ENCODE measurements at regions not wholly inside any gene's neighbourhood (a gene's known extent, or its start where the extent isn't known, plus 50 kb on each side); places are given as distances from the start of the nearest gene placed in this dataset.

DNA sequence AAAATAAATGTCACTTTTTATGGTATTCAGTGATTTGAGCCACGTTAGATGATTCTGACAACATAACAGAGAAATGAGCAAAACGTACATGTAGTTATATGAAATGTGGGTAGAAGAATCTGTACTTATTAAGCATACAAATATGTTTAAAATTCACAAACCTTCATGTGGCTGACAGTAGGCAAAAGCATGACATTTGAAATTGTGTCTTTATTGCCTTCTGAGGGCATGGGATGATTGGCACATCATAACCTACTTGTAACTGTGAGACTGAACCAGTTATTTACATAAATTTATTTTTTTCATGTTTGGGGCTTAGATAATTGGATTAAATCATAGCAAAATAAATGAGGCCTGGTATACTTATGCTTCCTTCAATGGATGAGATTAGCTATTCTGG lies 202.2 kb downstream of the DNAJB9 start:
- no peak overlapping the region for H3K4me3 ChIP-seq (ENCODE audit: low read depth, low read length)
- TF ChIP-seq, protein P1, sequence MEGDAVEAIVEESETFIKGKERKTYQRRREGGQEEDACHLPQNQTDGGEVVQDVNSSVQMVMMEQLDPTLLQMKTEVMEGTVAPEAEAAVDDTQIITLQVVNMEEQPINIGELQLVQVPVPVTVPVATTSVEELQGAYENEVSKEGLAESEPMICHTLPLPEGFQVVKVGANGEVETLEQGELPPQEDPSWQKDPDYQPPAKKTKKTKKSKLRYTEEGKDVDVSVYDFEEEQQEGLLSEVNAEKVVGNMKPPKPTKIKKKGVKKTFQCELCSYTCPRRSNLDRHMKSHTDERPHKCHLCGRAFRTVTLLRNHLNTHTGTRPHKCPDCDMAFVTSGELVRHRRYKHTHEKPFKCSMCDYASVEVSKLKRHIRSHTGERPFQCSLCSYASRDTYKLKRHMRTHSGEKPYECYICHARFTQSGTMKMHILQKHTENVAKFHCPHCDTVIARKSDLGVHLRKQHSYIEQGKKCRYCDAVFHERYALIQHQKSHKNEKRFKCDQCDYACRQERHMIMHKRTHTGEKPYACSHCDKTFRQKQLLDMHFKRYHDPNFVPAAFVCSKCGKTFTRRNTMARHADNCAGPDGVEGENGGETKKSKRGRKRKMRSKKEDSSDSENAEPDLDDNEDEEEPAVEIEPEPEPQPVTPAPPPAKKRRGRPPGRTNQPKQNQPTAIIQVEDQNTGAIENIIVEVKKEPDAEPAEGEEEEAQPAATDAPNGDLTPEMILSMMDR (conservative IDR thresholded peaks at IDR 0.05; ENCODE audit: low read depth, low read length): no peak
- DNase-seq (ENCODE audit: low read depth): no peak

GRCh38 chr7:108777966-108778365 lies 208.3 kb downstream of the DNAJB9 start:
- H3K4me3 ChIP-seq (ENCODE audit: low read depth, low read length): no peak overlapping the region
- TF ChIP-seq, protein P1 (conservative IDR thresholded peaks at IDR 0.05; ENCODE audit: low read depth, low read length): no peak
- no peak for DNase-seq (ENCODE audit: low read depth)

DNA sequence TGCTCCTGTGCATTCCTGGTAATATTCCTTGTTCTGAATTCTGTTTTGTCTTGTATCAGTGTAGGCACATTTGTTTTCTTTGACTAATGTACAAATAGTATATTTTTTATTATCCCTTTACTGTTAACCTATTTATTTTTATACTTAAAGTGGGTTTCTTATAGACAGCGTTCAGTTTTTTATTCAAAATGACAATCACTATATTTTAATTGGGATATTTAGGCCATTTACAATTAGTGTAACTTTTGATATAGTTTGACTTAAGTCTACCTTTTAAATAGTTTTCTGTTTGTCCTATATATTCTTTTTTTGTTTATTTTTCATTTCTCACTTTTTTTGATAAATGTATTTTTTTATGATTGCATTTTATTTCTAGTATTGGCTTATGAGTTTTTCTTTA lies 219.8 kb downstream of the DNAJB9 start:
- TF ChIP-seq, protein P1 (conservative IDR thresholded peaks at IDR 0.05; ENCODE audit: low read depth, low read length): no peak
- DNase-seq (ENCODE audit: low read depth): no peak
- no peak overlapping the region for H3K4me3 ChIP-seq (ENCODE audit: low read depth, low read length)

- no peak for DNase-seq (ENCODE audit: low read depth)
- TF ChIP-seq, protein P1 (conservative IDR thresholded peaks at IDR 0.05; ENCODE audit: low read depth, low read length): no peak
- no peak overlapping the region for H3K4me3 ChIP-seq (ENCODE audit: low read depth, low read length)
Measured at GRCh38 chr7:108794466-108794865, 224.8 kb downstream of the DNAJB9 start.

DNA sequence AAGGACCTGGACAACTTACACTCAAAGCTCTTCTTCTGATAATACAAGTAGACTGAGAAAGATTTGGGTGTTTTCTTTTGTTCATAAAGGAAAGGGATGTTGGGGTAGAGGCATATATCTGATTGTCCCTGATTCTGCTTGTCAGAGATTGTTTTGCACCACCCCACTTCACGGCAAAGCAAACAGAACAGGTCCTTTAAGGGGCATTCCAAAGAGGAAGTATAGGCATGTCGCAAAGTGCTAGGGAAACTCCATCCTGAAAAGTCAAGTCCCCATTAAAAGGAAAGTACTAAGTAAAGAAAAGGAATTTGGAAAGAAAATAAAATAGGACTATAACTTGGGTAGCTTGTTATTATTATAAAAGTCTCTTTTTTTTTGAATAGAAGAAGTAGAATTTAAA lies 233.0 kb downstream of the DNAJB9 start:
- H3K4me3 ChIP-seq (ENCODE audit: low read depth, low read length): no peak overlapping the region
- TF ChIP-seq, protein P1 (conservative IDR thresholded peaks at IDR 0.05; ENCODE audit: low read depth, low read length): no peak
- DNase-seq (ENCODE audit: low read depth): no peak

GRCh38 chr7:108805808-108806397 lies 236.2 kb downstream of the DNAJB9 start:
- DNase-seq (ENCODE audit: low read depth): peak; percentile 63
- TF ChIP-seq, protein P1 (conservative IDR thresholded peaks at IDR 0.05; ENCODE audit: low read depth, low read length): peak; percentile 70
- H3K4me3 ChIP-seq (ENCODE audit: low read depth, low read length): no peak overlapping the region

GRCh38 chr7:108808549-108809266 lies 239.0 kb downstream of the DNAJB9 start:
- TF ChIP-seq, protein P1 (conservative IDR thresholded peaks at IDR 0.05; ENCODE audit: low read depth, low read length): no peak
- DNase-seq (ENCODE audit: low read depth): no peak
- H3K4me3 ChIP-seq (ENCODE audit: low read depth, low read length): no peak overlapping the region
